ENCODE measurements at regions not wholly inside any gene's neighbourhood (a gene's known extent, or its start where the extent isn't known, plus 50 kb on each side); places are given as distances from the start of the nearest gene placed in this dataset.
"Not testable (repeated sequence)": the region's sequence is repeated elsewhere in the genome, so short reads cannot be mapped to it uniquely, and the experiment has no call there.

DNA sequence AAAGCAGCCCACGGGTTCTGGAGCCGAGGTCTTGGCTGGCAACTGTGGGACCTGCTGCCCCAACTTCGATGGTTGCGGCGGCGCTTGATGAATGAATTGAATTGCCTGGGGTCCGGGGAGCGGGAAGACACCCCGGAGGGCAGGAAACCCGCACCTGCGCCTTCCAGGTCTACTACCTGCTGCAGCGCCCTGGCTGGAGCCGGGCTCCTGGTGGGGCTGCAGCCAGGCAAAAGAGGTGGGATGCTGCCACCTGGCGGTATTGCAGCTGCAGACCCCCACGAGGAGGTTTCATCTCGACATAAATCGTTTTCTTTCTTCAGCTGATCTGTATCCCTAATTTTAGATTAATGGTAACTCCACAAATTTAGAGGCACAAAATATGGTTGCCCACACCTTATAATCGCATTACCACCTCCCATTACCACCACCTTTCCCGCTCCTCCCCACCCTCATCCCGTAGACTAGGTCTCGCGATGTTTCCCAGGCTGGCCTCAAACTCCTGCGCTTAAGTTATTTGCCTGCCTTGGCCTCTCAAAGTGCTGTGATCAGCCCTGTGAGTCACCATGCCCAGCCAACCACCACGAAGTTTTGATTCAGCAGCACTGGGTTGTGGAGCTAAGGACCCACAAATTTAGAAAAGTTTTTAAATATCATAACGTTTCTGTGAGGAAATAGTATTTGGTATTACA lies 1492.4 kb upstream of the DEFB115 start:
- H3K4me1 ChIP-seq (ENCODE audit: control insufficient read depth, insufficient read depth, low read depth, low read length); H2BK5ac ChIP-seq (ENCODE audit: low read depth, low read length, poor library complexity, severe bottlenecking); H2AK5ac ChIP-seq (ENCODE audit: low read length, severe bottlenecking); H3K18ac ChIP-seq (ENCODE audit: low read depth in 1 of 2, low read length in 2 of 2); H3K27ac ChIP-seq (ENCODE audit: low read length, poor library complexity, severe bottlenecking); H2AFZ ChIP-seq (ENCODE audit: low read depth, low read length); H3K4ac ChIP-seq (ENCODE audit: low read depth in 1 of 2, low read length in 2 of 2); H3K14ac ChIP-seq (ENCODE audit: low read length in 2 of 2); H3K27me3 ChIP-seq (ENCODE audit: control insufficient read depth in 1 of 2, insufficient read depth in 1 of 2, low read length in 2 of 2); H2BK15ac ChIP-seq (ENCODE audit: low read depth, poor library complexity, severe bottlenecking); H2BK120ac ChIP-seq (ENCODE audit: low read depth, low read length); H3K4me2 ChIP-seq (ENCODE audit: low read length, poor library complexity, severe bottlenecking); H3K23ac ChIP-seq (ENCODE audit: low read length in 2 of 2); H4K91ac ChIP-seq (ENCODE audit: low read length); H3K79me1 ChIP-seq (replicated peaks; ENCODE audit: low read length, poor library complexity, severe bottlenecking); H4K8ac ChIP-seq (ENCODE audit: low read length); DNase-seq; H3K9me3 ChIP-seq (ENCODE audit: control insufficient read depth, low read length); H3K9ac ChIP-seq (ENCODE audit: low read length); H3K36me3 ChIP-seq (ENCODE audit: control insufficient read depth in 1 of 2, insufficient read depth in 2 of 2, low read depth in 1 of 2, low read length in 2 of 2); H3K4me3 ChIP-seq (ENCODE audit: insufficient read depth in 1 of 2, low read depth in 1 of 2, low read length in 2 of 2); H2BK12ac ChIP-seq (ENCODE audit: low read length in 2 of 2): not testable (repeated sequence)
- WGBS: 80% methylated on average over 23 of the region's 25 CpGs

- H3K79me1 ChIP-seq (replicated peaks; ENCODE audit: low read length, poor library complexity, severe bottlenecking); H2AFZ ChIP-seq (ENCODE audit: low read depth, low read length): not testable (repeated sequence)
- WGBS: 36% methylated on average over 2 of the region's 2 CpGs
Measured at GRCh38 chr20:29778033-29778432, 1479.4 kb upstream of the DEFB115 start.

GRCh38 chr20:29781217-29781616 lies 1476.2 kb upstream of the DEFB115 start:
- H4K91ac ChIP-seq (ENCODE audit: low read length); H2AK5ac ChIP-seq (ENCODE audit: low read length, severe bottlenecking); H2BK12ac ChIP-seq (ENCODE audit: low read length in 2 of 2); H3K79me1 ChIP-seq (replicated peaks; ENCODE audit: low read length, poor library complexity, severe bottlenecking); H3K9ac ChIP-seq (ENCODE audit: low read length); H4K8ac ChIP-seq (ENCODE audit: low read length); H3K4me1 ChIP-seq (ENCODE audit: control insufficient read depth, insufficient read depth, low read depth, low read length); H2AFZ ChIP-seq (ENCODE audit: low read depth, low read length); H2BK15ac ChIP-seq (ENCODE audit: low read depth, poor library complexity, severe bottlenecking); H3K4me2 ChIP-seq (ENCODE audit: low read length, poor library complexity, severe bottlenecking); H3K18ac ChIP-seq (ENCODE audit: low read depth in 1 of 2, low read length in 2 of 2); H3K14ac ChIP-seq (ENCODE audit: low read length in 2 of 2); H3K9me3 ChIP-seq (ENCODE audit: control insufficient read depth, low read length); H3K27ac ChIP-seq (ENCODE audit: low read length, poor library complexity, severe bottlenecking); H2BK120ac ChIP-seq (ENCODE audit: low read depth, low read length); H3K27me3 ChIP-seq (ENCODE audit: control insufficient read depth in 1 of 2, insufficient read depth in 1 of 2, low read length in 2 of 2); H3K4me3 ChIP-seq (ENCODE audit: insufficient read depth in 1 of 2, low read depth in 1 of 2, low read length in 2 of 2); DNase-seq; H3K36me3 ChIP-seq (ENCODE audit: control insufficient read depth in 1 of 2, insufficient read depth in 2 of 2, low read depth in 1 of 2, low read length in 2 of 2); H2BK5ac ChIP-seq (ENCODE audit: low read depth, low read length, poor library complexity, severe bottlenecking); H3K23ac ChIP-seq (ENCODE audit: low read length in 2 of 2); H3K4ac ChIP-seq (ENCODE audit: low read depth in 1 of 2, low read length in 2 of 2): not testable (repeated sequence)
- 57% methylated on average over 7 of the region's 7 CpGs for WGBS

More at GRCh38 chr20:29778033-29778432, 1479.4 kb upstream of the DEFB115 start:
- H2BK15ac ChIP-seq (ENCODE audit: low read depth, poor library complexity, severe bottlenecking); H2AK5ac ChIP-seq (ENCODE audit: low read length, severe bottlenecking); H3K9me3 ChIP-seq (ENCODE audit: control insufficient read depth, low read length); H3K4me2 ChIP-seq (ENCODE audit: low read length, poor library complexity, severe bottlenecking); H3K18ac ChIP-seq (ENCODE audit: low read depth in 1 of 2, low read length in 2 of 2); H3K4ac ChIP-seq (ENCODE audit: low read depth in 1 of 2, low read length in 2 of 2); H3K9ac ChIP-seq (ENCODE audit: low read length); H3K23ac ChIP-seq (ENCODE audit: low read length in 2 of 2); H3K36me3 ChIP-seq (ENCODE audit: control insufficient read depth in 1 of 2, insufficient read depth in 2 of 2, low read depth in 1 of 2, low read length in 2 of 2); H3K4me3 ChIP-seq (ENCODE audit: insufficient read depth in 1 of 2, low read depth in 1 of 2, low read length in 2 of 2); H3K4me1 ChIP-seq (ENCODE audit: control insufficient read depth, insufficient read depth, low read depth, low read length); H3K27me3 ChIP-seq (ENCODE audit: control insufficient read depth in 1 of 2, insufficient read depth in 1 of 2, low read length in 2 of 2); H3K27ac ChIP-seq (ENCODE audit: low read length, poor library complexity, severe bottlenecking); DNase-seq; H3K14ac ChIP-seq (ENCODE audit: low read length in 2 of 2); H2BK12ac ChIP-seq (ENCODE audit: low read length in 2 of 2); H2BK120ac ChIP-seq (ENCODE audit: low read depth, low read length); H4K8ac ChIP-seq (ENCODE audit: low read length); H2BK5ac ChIP-seq (ENCODE audit: low read depth, low read length, poor library complexity, severe bottlenecking): not testable (repeated sequence)
- H4K91ac ChIP-seq (ENCODE audit: low read length): peak overlapping the region; percentile 39

DNA sequence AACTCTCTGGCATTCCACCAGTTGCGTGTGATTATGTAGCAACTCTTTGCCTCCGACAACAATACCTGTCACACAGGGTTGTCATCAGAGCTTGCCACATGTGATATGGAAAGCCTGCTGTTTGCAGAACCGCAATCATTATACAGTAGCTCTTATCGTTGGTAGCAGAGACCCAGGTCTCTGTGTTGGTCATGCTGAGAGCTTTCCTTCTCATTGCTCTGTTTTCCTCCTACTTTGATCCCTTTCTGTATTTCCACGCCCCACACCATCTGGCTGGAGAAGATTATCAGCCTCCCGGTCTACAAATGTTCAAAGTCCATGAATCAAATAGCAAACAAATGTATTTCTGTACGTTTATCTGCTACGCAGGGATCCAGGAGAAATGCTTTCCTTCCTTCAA lies 1475.6 kb upstream of the DEFB115 start:
- H3K9me3 ChIP-seq (ENCODE audit: control insufficient read depth, low read length); H2AK5ac ChIP-seq (ENCODE audit: low read length, severe bottlenecking); H3K4me3 ChIP-seq (ENCODE audit: insufficient read depth in 1 of 2, low read depth in 1 of 2, low read length in 2 of 2); H3K9ac ChIP-seq (ENCODE audit: low read length); DNase-seq; H4K8ac ChIP-seq (ENCODE audit: low read length); H3K18ac ChIP-seq (ENCODE audit: low read depth in 1 of 2, low read length in 2 of 2); H3K4me2 ChIP-seq (ENCODE audit: low read length, poor library complexity, severe bottlenecking); H3K27ac ChIP-seq (ENCODE audit: low read length, poor library complexity, severe bottlenecking); H3K4ac ChIP-seq (ENCODE audit: low read depth in 1 of 2, low read length in 2 of 2); H3K79me1 ChIP-seq (replicated peaks; ENCODE audit: low read length, poor library complexity, severe bottlenecking); H2BK15ac ChIP-seq (ENCODE audit: low read depth, poor library complexity, severe bottlenecking); H2AFZ ChIP-seq (ENCODE audit: low read depth, low read length); H4K91ac ChIP-seq (ENCODE audit: low read length); H3K23ac ChIP-seq (ENCODE audit: low read length in 2 of 2); H2BK12ac ChIP-seq (ENCODE audit: low read length in 2 of 2); H2BK5ac ChIP-seq (ENCODE audit: low read depth, low read length, poor library complexity, severe bottlenecking); H3K36me3 ChIP-seq (ENCODE audit: control insufficient read depth in 1 of 2, insufficient read depth in 2 of 2, low read depth in 1 of 2, low read length in 2 of 2); H2BK120ac ChIP-seq (ENCODE audit: low read depth, low read length); H3K27me3 ChIP-seq (ENCODE audit: control insufficient read depth in 1 of 2, insufficient read depth in 1 of 2, low read length in 2 of 2); H3K4me1 ChIP-seq (ENCODE audit: control insufficient read depth, insufficient read depth, low read depth, low read length); H3K14ac ChIP-seq (ENCODE audit: low read length in 2 of 2): not testable (repeated sequence)
- 65% methylated on average over 8 of the region's 8 CpGs for WGBS
